ENCODE measurements at regions not wholly inside any gene's neighbourhood (a gene's known extent, or its start where the extent isn't known, plus 50 kb on each side); places are given as distances from the start of the nearest gene placed in this dataset.
"Not testable (repeated sequence)": the region's sequence is repeated elsewhere in the genome, so short reads cannot be mapped to it uniquely, and the experiment has no call there.

GRCh38 chr10:2414039-2414438, 653.3 kb upstream of the PFKP start:
- DNase-seq = no peak

- no peak for DNase-seq
These were observed 657.3 kb upstream of the PFKP start for GRCh38 chr10:2410049-2410448.

GRCh38 chr10:2401459-2401858, 664.1 kb upstream of the ADARB2 start:
- DNase-seq = no peak

GRCh38 chr10:2399482-2399881, 662.2 kb upstream of the ADARB2 start:
- no peak for DNase-seq

- DNase-seq = no peak
These were observed 655.0 kb upstream of the ADARB2 start for GRCh38 chr10:2392145-2392812.

- DNase-seq = no peak
These were observed 650.3 kb upstream of the ADARB2 start for GRCh38 chr10:2387672-2388071.

GRCh38 chr10:2387261-2387660, 649.9 kb upstream of the ADARB2 start:
- DNase-seq = no peak

- DNase-seq = no peak
These were observed 642.9 kb upstream of the ADARB2 start for GRCh38 chr10:2380218-2380617.

GRCh38 chr10:2367083-2367482, 629.8 kb upstream of the ADARB2 start:
- DNase-seq = no peak

GRCh38 chr10:2366264-2366931, 629.1 kb upstream of the ADARB2 start:
- no peak for DNase-seq

GRCh38 chr10:2362331-2362730, 625.0 kb upstream of the ADARB2 start:
- DNase-seq = no peak

GRCh38 chr10:2358586-2358985, 621.3 kb upstream of the ADARB2 start:
- no peak for DNase-seq

GRCh38 chr10:2356670-2357069, 619.3 kb upstream of the ADARB2 start:
- no peak for DNase-seq

- DNase-seq = no peak
These were observed 614.2 kb upstream of the ADARB2 start for GRCh38 chr10:2351566-2351965.

GRCh38 chr10:2342206-2342605, 604.9 kb upstream of the ADARB2 start:
- DNase-seq = no peak

- no peak for DNase-seq
These were observed 603.7 kb upstream of the ADARB2 start for GRCh38 chr10:2340831-2341647.

GRCh38 chr10:2335626-2336025, 598.3 kb upstream of the ADARB2 start:
- DNase-seq = no peak

- no peak for DNase-seq
These were observed 597.2 kb upstream of the ADARB2 start for GRCh38 chr10:2334575-2334974.

- no peak for DNase-seq
These were observed 591.8 kb upstream of the ADARB2 start for GRCh38 chr10:2329082-2329481.

GRCh38 chr10:2326411-2326810, 589.1 kb upstream of the ADARB2 start:
- no peak for DNase-seq

- DNase-seq = not testable (repeated sequence)
These were observed 577.7 kb upstream of the ADARB2 start for GRCh38 chr10:2315045-2315485.

- no peak for DNase-seq
These were observed 568.8 kb upstream of the ADARB2 start for GRCh38 chr10:2306081-2306480.

- DNase-seq = no peak
These were observed 565.8 kb upstream of the ADARB2 start for GRCh38 chr10:2303169-2303568.

GRCh38 chr10:2301227-2301626, 563.9 kb upstream of the ADARB2 start:
- DNase-seq = no peak
